ENCODE measurements at regions not wholly inside any gene's neighbourhood (a gene's known extent, or its start where the extent isn't known, plus 50 kb on each side); places are given as distances from the start of the nearest gene placed in this dataset.

DNA sequence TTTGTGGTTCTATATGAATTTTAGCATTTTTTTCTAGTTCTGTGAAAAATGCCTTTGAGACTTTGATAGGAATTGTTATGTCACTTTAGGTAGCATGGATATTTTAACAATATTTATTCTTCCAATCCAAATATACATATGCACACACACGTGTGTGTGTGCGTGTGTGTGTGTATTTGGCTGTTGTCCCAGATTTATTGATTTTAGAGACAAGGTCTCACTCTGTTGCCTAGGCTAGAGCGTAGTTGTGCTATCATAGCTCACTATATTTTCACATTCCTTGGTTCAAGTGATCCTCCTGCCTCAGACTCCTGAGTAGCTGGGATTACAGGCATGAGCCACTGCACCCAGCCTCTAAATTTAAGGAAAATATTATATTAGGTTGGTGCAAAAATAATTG lies 162.5 kb upstream of the TRIM24 start:
- Histone ChIP-seq H3K27ac (ENCODE audit: low read depth, low read length) (no peak overlapping the region), H3K27me3 (ENCODE audit: control insufficient read depth, insufficient read depth, low read length) (no peaks in the 10 kb centered on the region), H3K4me3 (ENCODE audit: low read depth, low read length) (no peak overlapping the region), H3K4me1 (ENCODE audit: control insufficient read depth, insufficient read depth, low read length) (no peaks in the 10 kb centered on the region), H3K9me3 (ENCODE audit: control insufficient read depth, insufficient read depth, low read length) (no peaks in the 10 kb centered on the region), H3K36me3 (ENCODE audit: control insufficient read depth, insufficient read depth, low read length) (no peaks in the 10 kb centered on the region)
- no CpG with 5 or more reads among the region's 3 CpGs for WGBS (ENCODE audit: insufficient coverage)
- DNase-seq (ENCODE audit: low read depth in 4 of 6, low spot score in 6 of 6): no peak

DNA sequence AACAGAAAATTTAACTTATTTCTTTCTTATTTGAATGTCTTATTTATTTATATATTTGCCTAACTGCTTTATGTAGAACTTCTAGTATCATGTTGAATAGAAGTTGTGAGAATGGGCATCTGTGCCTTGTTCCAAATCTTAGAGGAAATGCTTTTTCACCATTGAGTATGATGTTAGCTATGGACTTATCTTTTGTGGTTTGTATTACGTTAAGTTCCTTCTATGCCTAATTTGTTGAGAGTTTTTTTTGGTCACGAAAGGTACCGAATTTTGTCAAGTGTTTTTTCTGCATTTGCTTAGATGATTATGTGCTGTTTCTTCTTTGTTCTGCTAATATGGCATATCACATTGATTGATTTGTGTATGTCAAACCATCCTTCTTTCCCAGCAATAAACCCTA lies 161.0 kb upstream of the TRIM24 start:
- no peak overlapping the region for H3K4me3 ChIP-seq (ENCODE audit: low read depth, low read length)
- H3K27ac ChIP-seq (ENCODE audit: low read depth, low read length): no peak overlapping the region
- H3K27me3 ChIP-seq (ENCODE audit: control insufficient read depth, insufficient read depth, low read length): no peaks in the 10 kb centered on the region
- WGBS (ENCODE audit: insufficient coverage): 100% methylated on average over 1 of the region's 3 CpGs
- DNase-seq (ENCODE audit: low read depth in 4 of 6, low spot score in 6 of 6): no peak
- H3K36me3 ChIP-seq (ENCODE audit: control insufficient read depth, insufficient read depth, low read length): no peaks in the 10 kb centered on the region
- no peaks in the 10 kb centered on the region for H3K9me3 ChIP-seq (ENCODE audit: control insufficient read depth, insufficient read depth, low read length)
- H3K4me1 ChIP-seq (ENCODE audit: control insufficient read depth, insufficient read depth, low read length): no peaks in the 10 kb centered on the region

DNA sequence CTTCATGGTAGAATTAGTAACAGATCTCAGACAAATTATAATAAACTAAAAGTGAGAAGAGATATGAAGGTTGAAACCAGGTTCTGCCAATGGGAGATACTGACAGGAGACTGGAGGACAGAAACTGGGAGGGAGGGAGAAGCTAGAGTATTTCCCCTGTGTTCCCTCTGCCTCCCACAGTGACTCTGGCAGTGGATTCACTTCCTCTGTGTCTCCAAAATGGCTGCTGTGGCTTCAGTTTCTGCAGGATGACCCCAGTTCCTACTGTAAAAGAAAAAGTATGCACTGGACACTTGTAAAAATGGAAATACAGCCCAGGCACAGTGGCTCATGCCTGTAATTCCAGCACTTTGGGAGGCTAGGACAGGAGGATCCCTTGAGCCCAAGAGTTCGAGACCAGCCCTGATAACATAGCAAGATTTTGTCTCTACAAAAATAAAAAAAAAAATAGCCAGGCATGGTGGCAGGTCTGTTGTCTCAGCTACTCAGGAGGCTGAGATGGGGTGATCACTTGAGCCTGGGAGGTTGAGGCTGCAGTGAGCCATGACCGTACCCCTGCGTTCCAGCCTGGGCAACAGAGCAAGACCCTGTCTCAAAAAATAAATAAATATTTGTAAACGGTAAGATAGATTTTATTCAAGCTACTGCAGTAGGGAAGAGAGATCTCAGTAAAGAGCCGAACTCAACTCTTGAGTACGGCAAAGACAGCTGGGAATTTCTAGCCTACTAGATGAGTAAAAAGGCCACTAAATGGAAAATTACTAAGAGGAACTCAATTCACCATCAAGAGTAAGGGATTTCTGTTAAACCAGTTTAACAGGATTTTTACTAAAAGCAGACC lies 156.6 kb upstream of the TRIM24 start:
- H3K27ac ChIP-seq (ENCODE audit: low read depth, low read length): no peak overlapping the region
- DNase-seq (ENCODE audit: low read depth in 4 of 6, low spot score in 6 of 6): no peak
- WGBS (ENCODE audit: insufficient coverage): 87% methylated on average over 3 of the region's 6 CpGs
- no peaks in the 10 kb centered on the region for H3K9me3 ChIP-seq (ENCODE audit: control insufficient read depth, insufficient read depth, low read length)
- H3K4me3 ChIP-seq (ENCODE audit: low read depth, low read length): no peak overlapping the region
- H3K36me3 ChIP-seq (ENCODE audit: control insufficient read depth, insufficient read depth, low read length): no peaks in the 10 kb centered on the region
- no peaks in the 10 kb centered on the region for H3K27me3 ChIP-seq (ENCODE audit: control insufficient read depth, insufficient read depth, low read length)
- H3K4me1 ChIP-seq (ENCODE audit: control insufficient read depth, insufficient read depth, low read length): no peaks in the 10 kb centered on the region

DNA sequence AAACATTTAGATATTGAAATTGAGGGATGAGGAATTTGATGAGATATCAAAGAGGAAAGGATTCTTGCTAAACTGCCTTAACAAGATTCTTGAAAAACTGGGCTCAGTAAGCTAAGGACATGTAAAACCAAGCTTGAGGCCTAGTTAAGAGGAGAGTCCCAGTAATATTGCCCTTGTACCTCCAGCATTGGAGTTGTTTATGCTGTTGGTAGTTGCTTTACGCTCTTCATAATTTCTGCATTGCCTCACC lies 156.1 kb upstream of the TRIM24 start:
- WGBS (ENCODE audit: insufficient coverage): no CpG with 5 or more reads among the region's 1 CpG
- Histone ChIP-seq H3K27ac (ENCODE audit: low read depth, low read length) (no peak overlapping the region), H3K27me3 (ENCODE audit: control insufficient read depth, insufficient read depth, low read length) (no peaks in the 10 kb centered on the region), H3K4me3 (ENCODE audit: low read depth, low read length) (no peak overlapping the region), H3K36me3 (ENCODE audit: control insufficient read depth, insufficient read depth, low read length) (no peaks in the 10 kb centered on the region), H3K4me1 (ENCODE audit: control insufficient read depth, insufficient read depth, low read length) (no peaks in the 10 kb centered on the region), H3K9me3 (ENCODE audit: control insufficient read depth, insufficient read depth, low read length) (no peaks in the 10 kb centered on the region)
- DNase-seq (ENCODE audit: low read depth in 4 of 6, low spot score in 6 of 6): no peak

DNA sequence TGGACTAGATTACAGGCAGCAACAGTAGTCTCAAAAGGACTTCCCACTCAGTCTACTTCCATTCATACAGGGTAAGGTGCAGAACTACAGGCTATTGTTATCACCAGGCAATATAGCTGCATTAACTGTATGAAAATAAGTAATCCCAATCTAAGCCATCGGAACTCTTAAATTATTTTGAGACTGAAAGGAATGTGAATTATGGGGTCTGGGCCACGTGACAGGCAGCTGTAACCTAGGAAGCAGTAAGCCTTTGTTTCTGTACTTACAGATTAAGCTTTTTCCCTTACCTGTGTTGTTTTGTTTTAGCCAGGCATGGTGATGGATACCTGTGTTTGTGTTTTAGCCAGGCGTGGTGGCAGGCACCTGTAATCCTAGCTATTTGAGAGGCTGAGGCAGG lies 152.4 kb upstream of the TRIM24 start:
- Histone ChIP-seq H3K4me1 (ENCODE audit: control insufficient read depth, insufficient read depth, low read length) (no peaks in the 10 kb centered on the region), H3K36me3 (ENCODE audit: control insufficient read depth, insufficient read depth, low read length) (no peaks in the 10 kb centered on the region), H3K4me3 (ENCODE audit: low read depth, low read length) (no peak overlapping the region), H3K9me3 (ENCODE audit: control insufficient read depth, insufficient read depth, low read length) (no peaks in the 10 kb centered on the region), H3K27ac (ENCODE audit: low read depth, low read length) (no peak overlapping the region), H3K27me3 (ENCODE audit: control insufficient read depth, insufficient read depth, low read length) (no peaks in the 10 kb centered on the region)
- WGBS (ENCODE audit: insufficient coverage): 90% methylated on average over 2 of the region's 3 CpGs
- DNase-seq (ENCODE audit: low read depth in 4 of 6, low spot score in 6 of 6): no peak

DNA sequence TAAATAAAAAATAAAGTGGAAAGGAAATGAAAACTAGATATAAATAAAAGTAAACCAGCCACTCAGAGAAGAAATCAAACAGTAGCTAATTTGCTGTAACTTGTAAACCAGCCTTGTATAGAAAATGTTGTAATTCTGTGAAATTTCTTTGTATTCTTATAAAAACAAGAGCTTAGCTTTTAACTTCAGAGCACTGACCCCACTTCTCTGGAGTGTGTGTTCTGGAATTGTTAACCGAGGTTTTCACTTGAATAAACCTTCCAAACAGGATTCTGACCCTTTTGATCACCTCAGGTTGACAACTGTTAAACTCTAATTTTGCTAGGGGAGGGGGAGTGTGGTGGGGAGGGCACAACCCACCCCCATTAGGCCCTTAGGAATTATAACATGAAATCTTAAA lies 151.9 kb upstream of the TRIM24 start:
- Histone ChIP-seq H3K4me1 (ENCODE audit: control insufficient read depth, insufficient read depth, low read length) (no peaks in the 10 kb centered on the region), H3K9me3 (ENCODE audit: control insufficient read depth, insufficient read depth, low read length) (no peaks in the 10 kb centered on the region), H3K27ac (ENCODE audit: low read depth, low read length) (no peak overlapping the region), H3K36me3 (ENCODE audit: control insufficient read depth, insufficient read depth, low read length) (no peaks in the 10 kb centered on the region), H3K4me3 (ENCODE audit: low read depth, low read length) (no peak overlapping the region), H3K27me3 (ENCODE audit: control insufficient read depth, insufficient read depth, low read length) (no peaks in the 10 kb centered on the region)
- no CpG with 5 or more reads among the region's 1 CpG for WGBS (ENCODE audit: insufficient coverage)
- no peak for DNase-seq (ENCODE audit: low read depth in 4 of 6, low spot score in 6 of 6)

DNA sequence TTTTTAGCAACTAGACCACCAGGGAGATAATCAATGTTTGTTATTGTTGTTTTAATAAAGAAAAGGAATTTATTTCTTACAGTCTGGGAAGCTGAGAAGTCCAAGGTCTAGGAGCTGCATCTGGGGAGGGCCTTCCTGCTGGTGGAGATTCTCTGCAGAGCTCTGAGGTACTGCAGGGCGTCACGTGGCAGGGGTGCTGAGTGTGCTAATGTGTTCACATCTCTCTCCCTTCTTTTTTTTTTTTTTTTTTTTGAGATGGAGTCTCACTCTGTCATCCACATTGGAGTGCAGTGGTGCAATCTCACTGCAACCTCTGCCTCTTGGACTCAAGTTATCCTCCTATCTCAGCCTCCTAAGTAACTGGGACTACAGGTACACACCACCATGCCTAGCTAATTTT lies 150.9 kb upstream of the TRIM24 start:
- no peak for DNase-seq (ENCODE audit: low read depth in 4 of 6, low spot score in 6 of 6)
- WGBS (ENCODE audit: insufficient coverage): no CpG with 5 or more reads among the region's 2 CpGs
- Histone ChIP-seq H3K36me3 (ENCODE audit: control insufficient read depth, insufficient read depth, low read length) (no peaks in the 10 kb centered on the region), H3K4me1 (ENCODE audit: control insufficient read depth, insufficient read depth, low read length) (no peaks in the 10 kb centered on the region), H3K4me3 (ENCODE audit: low read depth, low read length) (no peak overlapping the region), H3K9me3 (ENCODE audit: control insufficient read depth, insufficient read depth, low read length) (no peaks in the 10 kb centered on the region), H3K27me3 (ENCODE audit: control insufficient read depth, insufficient read depth, low read length) (no peaks in the 10 kb centered on the region), H3K27ac (ENCODE audit: low read depth, low read length) (no peak overlapping the region)

DNA sequence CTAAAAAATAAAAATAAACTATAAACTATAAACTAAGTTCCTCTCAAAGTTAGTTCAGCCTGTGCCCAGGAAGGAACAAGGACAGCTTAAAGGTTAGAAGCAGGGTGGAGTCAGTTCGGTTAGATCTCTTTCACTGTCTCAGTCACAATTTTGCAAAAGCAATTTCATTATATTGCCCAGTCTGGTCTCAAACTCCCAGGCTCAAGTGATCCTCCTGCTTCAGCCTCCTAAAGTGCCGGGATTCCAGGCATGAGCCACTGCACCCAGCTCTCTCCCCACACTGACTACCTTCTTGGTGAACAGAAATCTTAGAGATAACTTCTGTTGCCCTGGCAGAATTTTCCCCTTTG lies 146.3 kb upstream of the TRIM24 start:
- H3K36me3 ChIP-seq (ENCODE audit: control insufficient read depth, insufficient read depth, low read length): no peaks in the 10 kb centered on the region
- no peak overlapping the region for H3K4me3 ChIP-seq (ENCODE audit: low read depth, low read length)
- no peaks in the 10 kb centered on the region for H3K27me3 ChIP-seq (ENCODE audit: control insufficient read depth, insufficient read depth, low read length)
- 87% methylated on average over 2 of the region's 2 CpGs for WGBS (ENCODE audit: insufficient coverage)
- no peak for DNase-seq (ENCODE audit: low read depth in 4 of 6, low spot score in 6 of 6)
- no peak overlapping the region for H3K27ac ChIP-seq (ENCODE audit: low read depth, low read length)
- no peaks in the 10 kb centered on the region for H3K9me3 ChIP-seq (ENCODE audit: control insufficient read depth, insufficient read depth, low read length)
- no peaks in the 10 kb centered on the region for H3K4me1 ChIP-seq (ENCODE audit: control insufficient read depth, insufficient read depth, low read length)

DNA sequence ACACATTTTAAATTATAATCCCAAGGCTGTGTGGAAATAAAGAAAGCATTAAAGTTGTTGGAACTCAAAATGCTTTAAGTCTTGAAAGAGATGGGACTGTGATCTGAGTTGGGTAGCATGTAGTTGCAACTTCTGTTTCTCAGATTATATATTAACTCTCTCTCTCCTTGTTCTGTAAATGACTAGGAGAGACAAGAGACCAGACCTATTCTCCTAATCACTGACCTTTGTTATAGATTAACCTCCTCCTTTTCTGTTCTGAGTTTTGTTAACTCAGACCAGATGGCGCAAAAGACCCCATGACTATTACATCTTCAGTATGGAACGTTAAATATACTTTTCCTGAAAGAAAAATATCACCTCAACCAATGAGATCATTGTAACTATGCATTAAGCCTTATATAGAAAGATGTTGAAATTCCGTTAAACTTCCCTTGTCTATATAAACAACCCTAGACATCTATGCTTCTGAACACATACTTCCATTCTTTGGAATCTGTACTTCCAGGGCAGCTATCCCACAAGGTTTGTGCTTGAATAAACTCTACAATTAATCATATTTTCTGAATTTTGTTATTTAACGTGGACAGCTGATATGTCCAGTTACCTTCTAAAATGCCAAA lies 143.5 kb upstream of the TRIM24 start:
- Histone ChIP-seq H3K27ac (ENCODE audit: low read depth, low read length) (no peak overlapping the region), H3K4me3 (ENCODE audit: low read depth, low read length) (no peak overlapping the region), H3K4me1 (ENCODE audit: control insufficient read depth, insufficient read depth, low read length) (no peaks in the 10 kb centered on the region), H3K36me3 (ENCODE audit: control insufficient read depth, insufficient read depth, low read length) (no peaks in the 10 kb centered on the region), H3K27me3 (ENCODE audit: control insufficient read depth, insufficient read depth, low read length) (no peaks in the 10 kb centered on the region), H3K9me3 (ENCODE audit: control insufficient read depth, insufficient read depth, low read length) (no peaks in the 10 kb centered on the region)
- no peak for DNase-seq (ENCODE audit: low read depth in 4 of 6, low spot score in 6 of 6)
- no CpG with 5 or more reads among the region's 4 CpGs for WGBS (ENCODE audit: insufficient coverage)

DNA sequence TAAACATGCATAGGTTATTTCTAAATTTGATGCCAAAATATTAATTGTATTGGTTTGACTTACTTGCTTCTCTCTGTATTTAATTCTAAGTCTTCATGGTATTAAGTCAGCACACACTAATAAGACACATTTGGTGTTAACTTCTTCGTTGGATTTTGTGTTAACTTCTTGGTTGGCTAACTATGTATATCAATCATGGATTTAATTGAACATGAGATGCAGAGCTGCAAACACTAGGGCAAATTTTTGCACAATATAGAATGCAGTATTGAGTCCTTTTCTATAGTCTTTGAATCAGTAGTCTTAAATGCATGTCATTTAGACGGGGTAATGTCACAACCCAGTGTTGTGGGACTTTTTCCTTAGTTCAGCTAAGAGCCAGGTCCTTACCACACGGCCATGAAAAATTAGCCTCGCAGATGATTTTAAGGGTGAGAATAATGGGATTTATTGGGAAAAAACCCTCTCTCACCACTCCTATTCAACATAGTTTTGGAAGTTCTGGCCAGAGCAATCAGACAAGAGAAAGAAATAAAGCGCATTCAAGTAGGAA lies 142.9 kb upstream of the TRIM24 start:
- no peaks in the 10 kb centered on the region for H3K9me3 ChIP-seq (ENCODE audit: control insufficient read depth, insufficient read depth, low read length)
- H3K27ac ChIP-seq (ENCODE audit: low read depth, low read length): no peak overlapping the region
- no peaks in the 10 kb centered on the region for H3K36me3 ChIP-seq (ENCODE audit: control insufficient read depth, insufficient read depth, low read length)
- H3K4me3 ChIP-seq (ENCODE audit: low read depth, low read length): no peak overlapping the region
- no peak for DNase-seq (ENCODE audit: low read depth in 4 of 6, low spot score in 6 of 6)
- H3K4me1 ChIP-seq (ENCODE audit: control insufficient read depth, insufficient read depth, low read length): no peaks in the 10 kb centered on the region
- no peaks in the 10 kb centered on the region for H3K27me3 ChIP-seq (ENCODE audit: control insufficient read depth, insufficient read depth, low read length)
- 60% methylated on average over 1 of the region's 5 CpGs for WGBS (ENCODE audit: insufficient coverage)
